AG04449 (cell line): ENCODE measurements at regions not wholly inside any gene's neighbourhood (a gene's known extent, or its start where the extent isn't known, plus 50 kb on each side); places are given as distances from the start of the nearest gene placed in this dataset.

Experiments
- CTCF ChIA-PET: fragments of 350-600 bp; formaldehyde crosslinking; extraction: SDS; loops from one replicate; lab custom pipeline; 2021; ENCODE audit warnings: antibody characterized with exemption; lab: Yijun Ruan, JAX
- POLR2A ChIA-PET: fragments of 400-600, 350-600 bp; formaldehyde crosslinking; extraction: SDS; loops from one replicate; lab custom pipeline; 2020; ENCODE audit warnings: antibody characterized with exemption, inconsistent platforms; lab: Yijun Ruan, JAX
- DNase-seq: peaks from one replicate; pipeline ENCODE4 v3.0.0-alpha.2; 2010; ENCODE audit warnings: low read depth, low spot score
- H3K4me3 ChIP-seq: 2 replicates; pipeline ENCODE4 v1.5.1; 2011; ENCODE audit warnings: low read depth, mild to moderate bottlenecking, control low read depth, low read length
- CTCF ChIP-seq: IDR thresholded peaks from one replicate; pipeline ENCODE4 v1.5.1; 2011; ENCODE audit warnings: mild to moderate bottlenecking, moderate library complexity, low read length, control low read depth, inconsistent platforms; ENCODE audit not compliant: insufficient read depth; ENCODE audit errors: missing control alignments

GRCh38 chr18:73961804-73962203 lies 185.8 kb downstream of the FBXO15 start:
- no peak for TF ChIP-seq CTCF
- POLR2A ChIA-PET: no interaction called here
- no peak for DNase-seq
- CTCF ChIA-PET: interaction anchor here (1.0 to 1.4 kb wide), 2 partner anchors 11 to 18 kb away, joined by 3 to 5 read pairs; no protein-coding TSS in a partner anchor
- H3K4me3 ChIP-seq: no peak overlapping the region

- no peak for TF ChIP-seq CTCF
- ChIA-PET POLR2A (no interaction called here), CTCF (no interaction called here)
- no peak for DNase-seq
- H3K4me3 ChIP-seq: no peak overlapping the region
These were observed 188.3 kb downstream of the FBXO15 start for GRCh38 chr18:73959352-73959751.

GRCh38 chr18:73954268-73954667 lies 193.4 kb downstream of the FBXO15 start:
- ChIA-PET POLR2A (no interaction called here), CTCF (no interaction called here)
- TF ChIP-seq CTCF: no peak
- DNase-seq: no peak
- H3K4me3 ChIP-seq: no peak overlapping the region

- CTCF ChIA-PET: no interaction called here
- POLR2A ChIA-PET: no interaction called here
- H3K4me3 ChIP-seq: no peak overlapping the region
- TF ChIP-seq CTCF: no peak
- no peak for DNase-seq
These were observed 195.2 kb downstream of the FBXO15 start for GRCh38 chr18:73952296-73952946.

- no peak for TF ChIP-seq CTCF
- ChIA-PET POLR2A (no interaction called here), CTCF (interaction anchor here (1.1 kb wide), 1 partner anchor 12 kb away, joined by 3 read pairs; no protein-coding TSS in a partner anchor)
- no peak for DNase-seq
- no peak overlapping the region for H3K4me3 ChIP-seq
These were observed 197.4 kb downstream of the FBXO15 start for GRCh38 chr18:73950116-73950700.

- POLR2A ChIA-PET: no interaction called here
- CTCF ChIA-PET: no interaction called here
- no peak overlapping the region for H3K4me3 ChIP-seq
- no peak for DNase-seq
- TF ChIP-seq CTCF: no peak
These were observed 199.1 kb downstream of the FBXO15 start for GRCh38 chr18:73948497-73948896.
